VCaP (cell line): ENCODE measurements at regions not wholly inside any gene's neighbourhood (a gene's known extent, or its start where the extent isn't known, plus 50 kb on each side); places are given as distances from the start of the nearest gene placed in this dataset.

ENCODE experiments used
- H3K27ac ChIP-seq: fragments of 450-650 bp; 2 replicates; pipeline ENCODE4 v1.5.1; 2017
- TF ChIP-seq, protein P1 (sequence below): fragments of 450-650 bp; conservative IDR thresholded peaks from 2 replicates; pipeline ENCODE4 v1.5.1; 2017; ENCODE audit warnings: mild to moderate bottlenecking, moderate library complexity

DNA sequence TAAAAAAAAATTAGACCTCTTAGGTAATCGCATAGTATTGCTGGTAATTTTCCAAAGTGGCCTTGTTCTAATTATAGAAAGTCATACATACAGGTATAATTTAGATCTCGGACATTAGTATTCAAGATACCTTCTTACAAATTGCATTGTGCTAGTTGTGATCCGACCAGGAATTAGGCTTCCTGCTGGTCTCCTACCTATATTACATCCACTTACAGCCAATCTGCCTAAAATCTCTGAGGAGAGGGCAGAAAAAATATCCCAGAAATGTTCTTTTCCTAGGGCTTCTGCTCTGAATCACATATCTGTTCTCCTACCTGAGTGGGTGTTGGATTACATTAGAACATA, 314.7 kb upstream of the GULP1 start:
- TF ChIP-seq, protein P1, sequence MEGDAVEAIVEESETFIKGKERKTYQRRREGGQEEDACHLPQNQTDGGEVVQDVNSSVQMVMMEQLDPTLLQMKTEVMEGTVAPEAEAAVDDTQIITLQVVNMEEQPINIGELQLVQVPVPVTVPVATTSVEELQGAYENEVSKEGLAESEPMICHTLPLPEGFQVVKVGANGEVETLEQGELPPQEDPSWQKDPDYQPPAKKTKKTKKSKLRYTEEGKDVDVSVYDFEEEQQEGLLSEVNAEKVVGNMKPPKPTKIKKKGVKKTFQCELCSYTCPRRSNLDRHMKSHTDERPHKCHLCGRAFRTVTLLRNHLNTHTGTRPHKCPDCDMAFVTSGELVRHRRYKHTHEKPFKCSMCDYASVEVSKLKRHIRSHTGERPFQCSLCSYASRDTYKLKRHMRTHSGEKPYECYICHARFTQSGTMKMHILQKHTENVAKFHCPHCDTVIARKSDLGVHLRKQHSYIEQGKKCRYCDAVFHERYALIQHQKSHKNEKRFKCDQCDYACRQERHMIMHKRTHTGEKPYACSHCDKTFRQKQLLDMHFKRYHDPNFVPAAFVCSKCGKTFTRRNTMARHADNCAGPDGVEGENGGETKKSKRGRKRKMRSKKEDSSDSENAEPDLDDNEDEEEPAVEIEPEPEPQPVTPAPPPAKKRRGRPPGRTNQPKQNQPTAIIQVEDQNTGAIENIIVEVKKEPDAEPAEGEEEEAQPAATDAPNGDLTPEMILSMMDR: no peak
- no peak overlapping the region for H3K27ac ChIP-seq

DNA sequence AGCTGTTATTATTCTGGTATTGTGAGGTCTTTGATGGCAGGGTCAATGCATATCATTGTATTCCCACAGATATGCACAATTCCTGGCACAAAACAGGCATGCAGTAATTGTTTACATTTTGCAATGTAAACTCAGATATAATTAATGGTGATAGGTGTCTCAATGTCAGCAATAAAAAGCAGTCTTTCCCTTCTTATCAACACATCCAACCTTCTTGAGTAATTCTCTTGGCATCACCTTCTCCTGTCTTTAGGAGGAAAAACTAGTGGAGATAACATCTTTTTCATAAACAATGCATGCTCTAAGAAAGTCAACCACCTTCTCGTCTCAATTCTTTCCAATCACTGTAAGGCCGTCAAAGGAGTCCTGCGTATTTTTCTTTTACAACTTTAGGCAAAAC, 313.3 kb upstream of the GULP1 start:
- TF ChIP-seq, protein P1: no peak
- H3K27ac ChIP-seq: no peak overlapping the region

DNA sequence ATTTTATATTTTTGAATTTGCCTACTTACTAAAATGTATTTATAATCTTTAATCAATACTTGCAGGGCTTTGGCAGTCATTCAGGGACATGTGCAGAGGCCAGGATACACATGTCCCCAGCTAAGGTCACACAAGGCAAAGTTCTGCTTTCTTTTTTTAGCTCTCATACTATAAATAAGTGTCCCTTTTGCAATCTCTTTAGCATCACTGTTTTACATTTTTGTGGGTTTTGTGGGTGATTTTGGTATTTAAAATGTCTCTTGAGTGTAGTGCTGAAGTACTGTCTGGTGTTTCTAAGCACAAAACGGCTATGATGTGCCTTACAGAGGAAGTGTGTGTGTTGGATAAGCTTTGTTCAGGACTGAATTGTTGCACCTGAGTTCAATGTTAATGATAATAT, 309.0 kb upstream of the GULP1 start:
- H3K27ac ChIP-seq: peak overlapping the region; percentile 93; the same call in 1 of the 2 replicates
- TF ChIP-seq, protein P1: no peak

DNA sequence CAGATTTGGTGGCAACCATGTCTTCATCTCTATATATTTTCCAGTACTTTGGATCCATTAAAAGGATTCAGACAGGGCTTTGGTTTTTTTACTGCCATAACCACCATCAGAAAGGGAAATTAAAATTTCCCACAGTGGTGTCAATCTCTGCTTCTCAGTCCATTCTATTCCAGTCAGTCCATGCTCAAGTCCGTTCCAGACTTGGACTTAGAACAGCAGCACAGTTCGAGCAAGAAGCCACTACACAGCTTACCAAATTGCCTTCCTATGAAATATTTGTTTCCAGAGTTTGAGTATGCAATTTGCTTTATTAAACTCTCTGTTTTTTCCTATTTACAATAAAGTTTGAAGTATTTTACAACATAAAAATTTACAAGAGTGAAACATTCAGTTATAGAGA, 306.5 kb upstream of the GULP1 start:
- TF ChIP-seq, protein P1: no peak
- peak overlapping the region; percentile 93 for H3K27ac ChIP-seq

DNA sequence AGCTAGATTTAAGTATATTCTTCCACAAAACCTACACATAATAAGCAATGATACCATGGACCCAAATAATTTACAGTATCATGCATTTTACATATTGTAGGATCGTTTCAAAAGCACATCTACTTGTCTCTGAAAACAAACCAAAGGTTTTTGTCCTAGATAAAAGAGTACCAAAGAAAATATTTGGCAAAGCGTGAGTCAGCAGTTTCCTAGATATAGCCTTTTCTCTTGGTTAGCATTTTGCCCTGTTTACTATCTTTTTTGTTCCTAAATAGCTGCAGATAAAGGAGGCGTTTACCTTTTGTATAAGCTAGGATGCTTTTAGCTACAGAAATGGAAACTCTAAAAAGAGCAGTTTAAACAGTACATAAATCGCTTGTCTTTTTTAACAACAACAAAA, 305.8 kb upstream of the GULP1 start:
- TF ChIP-seq, protein P1: no peak
- peak overlapping the region; percentile 93 for H3K27ac ChIP-seq

DNA sequence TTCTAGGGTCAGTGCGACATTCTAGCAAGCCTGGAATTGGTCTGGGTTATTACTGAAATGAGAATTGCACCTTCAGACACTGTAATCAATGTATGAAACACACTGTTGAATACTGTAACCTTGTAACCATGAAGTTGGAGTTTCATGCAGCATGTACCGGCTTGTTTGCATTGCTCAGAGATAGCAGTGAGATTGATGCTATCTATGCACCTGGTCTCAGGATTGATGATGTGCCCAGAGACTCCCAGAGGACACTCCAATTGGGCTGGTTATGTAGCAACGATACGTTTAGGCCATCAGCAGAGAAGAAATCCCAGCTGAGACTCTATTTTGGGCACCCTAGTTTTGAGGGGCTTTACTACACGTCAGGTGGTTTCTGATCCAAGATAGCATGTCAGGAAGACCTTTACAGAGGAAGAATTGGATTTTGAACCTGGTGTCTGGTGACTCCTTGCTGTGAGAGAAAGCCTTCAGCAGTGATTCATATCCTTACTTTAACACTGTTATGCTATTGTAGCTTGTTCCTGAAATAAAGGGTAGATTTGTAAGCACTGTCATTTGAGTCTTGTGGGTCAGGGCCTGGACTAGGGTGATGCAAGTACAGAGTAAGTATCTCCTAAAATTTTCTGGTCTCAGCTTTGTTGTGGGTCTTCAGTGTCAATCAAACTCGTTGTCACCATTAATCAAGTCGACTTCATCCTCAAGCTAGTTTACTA, 305.1 kb upstream of the GULP1 start:
- peak overlapping the region; percentile 93 for H3K27ac ChIP-seq
- TF ChIP-seq, protein P1: no peak

DNA sequence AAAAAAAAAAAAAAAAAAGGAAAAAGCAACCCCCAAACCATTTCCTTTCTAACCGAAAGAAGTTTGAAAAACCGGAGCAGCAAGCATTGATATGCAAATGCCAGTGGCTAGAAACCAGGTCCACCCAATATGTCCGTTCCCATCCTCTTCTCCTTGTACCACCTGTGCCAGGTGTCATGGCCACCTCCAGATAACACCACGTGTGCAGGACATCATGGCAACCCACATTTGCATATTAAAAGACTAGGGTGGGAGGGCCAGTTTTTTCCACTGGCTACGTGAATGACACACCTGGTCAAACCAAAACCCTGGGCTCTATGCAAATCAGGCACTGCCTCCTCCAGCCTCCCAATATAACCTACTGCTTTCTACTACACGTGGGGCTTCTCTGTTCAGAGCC, 303.3 kb upstream of the GULP1 start:
- TF ChIP-seq, protein P1: no peak
- no peak overlapping the region; the same call in 1 of the 2 replicates for H3K27ac ChIP-seq
